ENCODE measurements at regions not wholly inside any gene's neighbourhood (a gene's known extent, or its start where the extent isn't known, plus 50 kb on each side); places are given as distances from the start of the nearest gene placed in this dataset.
"Not testable (repeated sequence)": the region's sequence is repeated elsewhere in the genome, so short reads cannot be mapped to it uniquely, and the experiment has no call there.

- no CpG with 5 or more reads among the region's 15 CpGs for WGBS (ENCODE audit: insufficient coverage, insufficient read length)
- H3K27me3 ChIP-seq (ENCODE audit: control insufficient read depth, insufficient read depth, low read length); H3K9me3 ChIP-seq (ENCODE audit: control insufficient read depth, insufficient read depth, low read length); H3K4me1 ChIP-seq (ENCODE audit: control insufficient read depth, insufficient read depth, low read length); H3K4me3 ChIP-seq (ENCODE audit: low read length); H3K27ac ChIP-seq (ENCODE audit: low read length); DNase-seq (ENCODE audit: low read depth, low spot score); H3K36me3 ChIP-seq (ENCODE audit: control insufficient read depth, insufficient read depth, low read length): not testable (repeated sequence)
Measured at GRCh38 chr17:83206819-83207588, 127.6 kb downstream of the METRNL start.

- H3K27me3 ChIP-seq (ENCODE audit: control insufficient read depth, insufficient read depth, low read length); H3K4me3 ChIP-seq (ENCODE audit: low read length); H3K4me1 ChIP-seq (ENCODE audit: control insufficient read depth, insufficient read depth, low read length); H3K36me3 ChIP-seq (ENCODE audit: control insufficient read depth, insufficient read depth, low read length); DNase-seq (ENCODE audit: low read depth, low spot score); H3K27ac ChIP-seq (ENCODE audit: low read length); H3K9me3 ChIP-seq (ENCODE audit: control insufficient read depth, insufficient read depth, low read length): not testable (repeated sequence)
- no CpG with 5 or more reads among the region's 1 CpG for WGBS (ENCODE audit: insufficient coverage, insufficient read length)
Measured at GRCh38 chr17:83247001-83247400, 167.6 kb downstream of the METRNL start.

All from iPS DF 6.9 (cell line).